ENCODE measurements at regions not wholly inside any gene's neighbourhood (a gene's known extent, or its start where the extent isn't known, plus 50 kb on each side); places are given as distances from the start of the nearest gene placed in this dataset.

DNA sequence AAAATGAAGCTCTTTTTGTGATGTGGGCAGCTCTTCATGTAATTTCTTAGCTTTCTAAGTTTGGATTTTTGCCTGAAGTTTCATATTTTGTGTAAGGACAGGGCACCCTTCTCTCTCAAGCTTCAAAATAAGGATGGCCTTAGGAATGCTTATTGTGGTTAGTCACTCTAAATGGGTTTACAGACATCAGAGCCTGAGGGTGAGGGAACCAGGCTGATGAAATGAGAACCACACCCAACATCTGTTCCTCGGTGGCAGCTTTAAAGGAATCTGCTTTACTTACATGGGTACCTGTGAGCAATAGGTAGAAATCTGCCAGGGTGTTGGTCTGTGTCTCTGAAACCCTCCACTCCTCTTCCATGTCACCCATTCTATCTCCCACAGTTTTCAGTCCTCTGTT, 174.3 kb downstream of the EMX2 start:
- H3K36me3 ChIP-seq (replicated peaks in 1 of 2; ENCODE audit: insufficient read depth in 1 of 2, low read depth in 2 of 2): no peaks in the 10 kb centered on the region
- intact Hi-C loops (cut with DNase I): no loop called here
- no peaks in the 10 kb centered on the region for H3K9me3 ChIP-seq
- H3K4me3 ChIP-seq: no peak overlapping the region
- no peak overlapping the region for H3K27ac ChIP-seq
- TF ChIP-seq POLR2A (IDR thresholded peaks at IDR 0.05): no peak
- TF ChIP-seq, protein P1, sequence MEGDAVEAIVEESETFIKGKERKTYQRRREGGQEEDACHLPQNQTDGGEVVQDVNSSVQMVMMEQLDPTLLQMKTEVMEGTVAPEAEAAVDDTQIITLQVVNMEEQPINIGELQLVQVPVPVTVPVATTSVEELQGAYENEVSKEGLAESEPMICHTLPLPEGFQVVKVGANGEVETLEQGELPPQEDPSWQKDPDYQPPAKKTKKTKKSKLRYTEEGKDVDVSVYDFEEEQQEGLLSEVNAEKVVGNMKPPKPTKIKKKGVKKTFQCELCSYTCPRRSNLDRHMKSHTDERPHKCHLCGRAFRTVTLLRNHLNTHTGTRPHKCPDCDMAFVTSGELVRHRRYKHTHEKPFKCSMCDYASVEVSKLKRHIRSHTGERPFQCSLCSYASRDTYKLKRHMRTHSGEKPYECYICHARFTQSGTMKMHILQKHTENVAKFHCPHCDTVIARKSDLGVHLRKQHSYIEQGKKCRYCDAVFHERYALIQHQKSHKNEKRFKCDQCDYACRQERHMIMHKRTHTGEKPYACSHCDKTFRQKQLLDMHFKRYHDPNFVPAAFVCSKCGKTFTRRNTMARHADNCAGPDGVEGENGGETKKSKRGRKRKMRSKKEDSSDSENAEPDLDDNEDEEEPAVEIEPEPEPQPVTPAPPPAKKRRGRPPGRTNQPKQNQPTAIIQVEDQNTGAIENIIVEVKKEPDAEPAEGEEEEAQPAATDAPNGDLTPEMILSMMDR (IDR thresholded peaks at IDR 0.05): no peak
- WGBS, 2 donors: 83 to 88% methylated on average over 1 of the region's 1 CpG
- ATAC-seq: no peak
- no peak for DNase-seq
- no peaks in the 10 kb centered on the region for H3K4me1 ChIP-seq
- H3K27me3 ChIP-seq: peaks cover 0 to 5% of the 10 kb centered on the region in 2 donors

DNA sequence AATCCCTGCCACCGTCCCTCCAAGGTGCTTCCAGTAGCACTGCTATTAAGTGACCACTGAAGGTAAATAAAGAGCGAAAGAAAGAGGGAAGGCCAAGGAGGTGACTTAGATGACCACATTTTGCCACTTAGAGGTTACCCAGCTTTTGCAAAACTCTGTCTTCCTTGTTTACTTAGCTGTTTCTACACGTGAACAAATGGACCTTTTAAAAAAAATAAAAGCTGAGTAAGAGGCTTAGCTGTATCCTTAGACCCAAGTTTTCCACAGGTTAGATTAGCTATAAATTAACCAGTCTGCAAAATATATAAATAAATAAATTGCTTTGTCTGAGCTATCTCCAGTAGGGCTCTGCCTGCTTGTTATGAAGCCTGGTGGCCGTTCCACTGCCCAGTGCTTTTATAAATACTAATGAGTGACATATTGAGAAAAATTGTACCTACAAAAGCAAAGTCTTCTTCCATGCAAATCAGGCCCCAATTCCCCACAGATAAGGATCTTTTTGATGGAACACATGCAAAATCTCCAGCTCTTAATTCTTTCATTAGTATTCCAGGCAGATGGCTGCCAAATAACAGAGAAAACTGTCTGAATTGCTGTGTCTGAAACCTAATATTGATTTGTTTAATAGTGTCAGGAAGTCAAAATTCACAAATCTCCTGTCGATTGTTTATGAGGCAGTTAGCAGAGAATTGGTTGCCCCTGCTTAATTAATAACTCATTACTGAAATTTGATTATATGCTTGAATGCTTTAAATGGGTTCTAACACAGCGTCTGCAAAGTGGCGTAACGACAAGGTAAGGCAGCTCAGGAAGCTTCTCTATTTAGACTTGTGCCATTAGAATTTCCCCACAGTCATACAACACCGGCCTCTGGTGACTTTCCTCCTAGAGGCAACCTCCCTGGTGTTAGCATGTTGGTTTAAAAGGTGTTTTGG, 176.7 kb downstream of the EMX2 start:
- 51 to 53% methylated on average over 9 of the region's 9 CpGs for WGBS, 2 donors
- no peak for TF ChIP-seq POLR2A (IDR thresholded peaks at IDR 0.05)
- TF ChIP-seq, protein P1 (IDR thresholded peaks at IDR 0.05): no peak
- Histone ChIP-seq H3K4me1 (no peaks in the 10 kb centered on the region), H3K27me3 (peaks cover 0 to 5% of the 10 kb centered on the region in 2 donors), H3K9me3 (no peaks in the 10 kb centered on the region), H3K27ac (no peak overlapping the region), H3K36me3 (replicated peaks in 1 of 2; ENCODE audit: insufficient read depth in 1 of 2, low read depth in 2 of 2) (no peaks in the 10 kb centered on the region), H3K4me3 (no peak overlapping the region)
- intact Hi-C loops (cut with DNase I): no loop called here
- no peak for ATAC-seq
- DNase-seq: no peak

DNA sequence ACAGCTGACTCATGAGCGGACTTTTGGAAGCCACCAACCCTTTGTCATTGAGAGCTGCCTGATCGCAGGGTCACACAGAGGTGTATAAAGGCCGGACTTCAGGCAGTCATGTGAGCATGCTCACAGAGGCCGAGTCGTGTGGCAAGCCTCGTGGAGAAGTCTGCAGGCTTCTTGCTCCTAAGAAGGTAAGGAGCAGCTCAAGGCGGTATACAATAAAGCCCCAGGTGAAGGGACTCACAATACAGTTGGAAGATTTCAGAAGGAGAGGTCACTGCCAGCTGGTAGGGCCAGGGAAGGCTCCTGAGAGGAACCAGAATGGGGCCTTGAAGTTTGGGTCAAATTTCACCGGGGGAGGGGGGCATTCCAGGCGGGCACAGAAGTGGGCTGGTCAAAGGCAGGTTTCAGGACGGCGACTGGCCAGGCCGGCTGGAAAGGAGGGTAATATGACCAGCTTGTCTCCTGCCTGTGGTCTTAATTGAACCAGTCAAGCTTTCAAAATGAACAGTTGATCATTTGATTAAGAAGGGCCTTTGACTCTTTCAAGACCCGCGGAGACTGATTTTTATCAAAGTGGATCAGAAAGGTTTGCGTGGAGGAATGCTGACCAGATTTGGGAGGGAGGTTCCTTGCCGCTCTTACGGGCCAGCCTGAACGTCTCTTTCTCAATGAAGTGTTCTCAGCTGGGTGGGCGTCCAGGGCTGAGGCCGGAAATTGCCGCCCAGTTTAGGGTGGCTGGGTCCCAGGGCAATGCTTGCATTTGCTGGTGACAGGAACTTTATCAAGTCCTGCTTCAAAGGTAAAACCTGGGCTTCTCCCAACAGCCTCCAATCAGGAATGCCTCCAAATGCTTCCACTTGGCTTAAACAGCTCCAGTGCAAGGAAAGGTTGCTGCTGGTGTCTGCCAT, 178.6 kb downstream of the EMX2 start:
- ATAC-seq (no peak), DNase-seq (peak in 2 of 4 donors; percentile 11 to 14)
- whole genome bisulfite sequencing, 2 donors: 48% methylated on average over 20 to 21 of the region's 21 CpGs
- no peak overlapping the region for H3K27ac ChIP-seq
- no peaks in the 10 kb centered on the region for H3K9me3 ChIP-seq
- no peak for TF ChIP-seq POLR2A (IDR thresholded peaks at IDR 0.05)
- TF ChIP-seq, protein P1 (IDR thresholded peaks at IDR 0.05): no peak
- no peaks in the 10 kb centered on the region for H3K4me1 ChIP-seq
- H3K4me3 ChIP-seq: no peak overlapping the region
- H3K36me3 ChIP-seq (replicated peaks in 1 of 2; ENCODE audit: insufficient read depth in 1 of 2, low read depth in 2 of 2): no peaks in the 10 kb centered on the region
- H3K27me3 ChIP-seq: peaks cover 0 to 5% of the 10 kb centered on the region in 2 donors
- intact Hi-C loops (cut with DNase I): no loop called here

DNA sequence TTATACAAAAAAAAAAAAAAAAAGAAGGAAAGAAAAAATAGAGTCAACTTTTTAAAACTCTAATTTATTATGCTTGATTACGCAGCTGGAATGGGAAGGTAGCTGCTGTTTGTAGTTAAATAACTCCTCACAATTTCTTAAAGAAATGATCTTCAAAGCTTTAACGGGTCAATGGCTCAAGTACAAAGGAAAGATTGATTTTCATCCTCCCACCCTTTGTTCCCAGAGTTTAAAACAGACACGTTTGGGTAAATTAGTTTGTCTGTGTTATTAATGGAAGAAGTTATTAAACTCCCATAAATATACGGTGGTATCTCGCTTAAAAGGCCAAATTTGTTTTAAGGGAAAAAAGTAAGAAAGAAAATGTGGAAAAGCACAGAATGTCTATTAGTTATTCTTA, 179.3 kb downstream of the EMX2 start:
- no peak overlapping the region for H3K27ac ChIP-seq
- no peaks in the 10 kb centered on the region for H3K36me3 ChIP-seq (replicated peaks in 1 of 2; ENCODE audit: insufficient read depth in 1 of 2, low read depth in 2 of 2)
- H3K4me1 ChIP-seq: no peaks in the 10 kb centered on the region
- no peak overlapping the region for H3K4me3 ChIP-seq
- H3K9me3 ChIP-seq: no peaks in the 10 kb centered on the region
- intact Hi-C loops (cut with DNase I): no loop called here
- H3K27me3 ChIP-seq: peaks cover 0 to 5% of the 10 kb centered on the region in 2 donors
- ATAC-seq (no peak), DNase-seq (no peak)
- 54 to 58% methylated on average over 5 of the region's 5 CpGs for WGBS, 2 donors
- TF ChIP-seq POLR2A (IDR thresholded peaks at IDR 0.05): no peak
- TF ChIP-seq, protein P1 (IDR thresholded peaks at IDR 0.05): no peak
